HepG2 (cell line): ENCODE measurements at regions not wholly inside any gene's neighbourhood (a gene's known extent, or its start where the extent isn't known, plus 50 kb on each side); places are given as distances from the start of the nearest gene placed in this dataset.

Experiments
- ATAC-seq: fragments of 200-7000 bp; cut with Tn5 transposase; 3 replicates; pipeline ENCODE4 v1.9.1; 2020; ENCODE audit warnings: mild to moderate bottlenecking, moderate library complexity
- BruUV-seq: library from RNA; stranded (reverse); fragments of 400-500 nt; replicated peaks from 2 replicates; lab custom pipeline; 2021; lab: Mats Ljungman, UMichigan
- CTCF ChIA-PET: fragments of 300-600 bp; formaldehyde crosslinking; extraction: SDS; loops from one replicate; lab custom pipeline; 2021; ENCODE audit warnings: low total read pairs, inconsistent platforms, low intra/inter-chr PET ratio; lab: Yijun Ruan, JAX
- POLR2A ChIA-PET: fragments of 350-600 bp; sonication (Branson Sonifier 250); formaldehyde crosslinking; loops from one replicate; lab custom pipeline; 2020; ENCODE audit warnings: antibody characterized with exemption, inconsistent platforms; lab: Yijun Ruan, JAX
- DNase-seq: peaks from one replicate; pipeline ENCODE4 v3.0.0-alpha.2; 2015; ENCODE audit warnings: low spot score
- FAIRE-seq: peaks from 3 replicates; lab custom pipeline; 2011; peaks lifted over from hg19 to GRCh38; lab: Jason Lieb, UNC
- H2AFZ ChIP-seq: one replicate; pipeline ENCODE4 v1.6.1; 2011; ENCODE audit warnings: low read length, inconsistent platforms
- H3K27ac ChIP-seq: fragments of 300-600 bp; 3 replicates; pipeline ENCODE4 v1.8.0; 2011; ENCODE audit warnings: mixed run types, mild to moderate bottlenecking, mixed read lengths, low read length, inconsistent platforms; ENCODE audit not compliant: insufficient read depth; ENCODE audit errors: extremely low read length
- H3K27me3 ChIP-seq, 2 experiments: fragments of 200-600 bp in 1 of 2; 2 replicates in 1 of 2; 3 replicates in 1 of 2; pipeline versions ENCODE4 v1.6.0 to v1.8.0; 2011; ENCODE audit warnings: low read length in 2 of 2, mild to moderate bottlenecking in 2 of 2, moderate library complexity in 2 of 2, inconsistent platforms in 1 of 2; ENCODE audit not compliant: insufficient read depth in 2 of 2, control insufficient read depth in 1 of 2
- H3K36me3 ChIP-seq, 2 experiments: fragments of 200-600 bp in 1 of 2; replicated peaks in 1 of 2; 2 replicates in 1 of 2; 3 replicates in 1 of 2; pipeline versions ENCODE4 v1.5.1 to v1.8.0; 2011; ENCODE audit warnings: low read length in 2 of 2, inconsistent platforms in 1 of 2; ENCODE audit not compliant: insufficient read depth in 2 of 2, control insufficient read depth in 1 of 2
- H3K4me1 ChIP-seq: 2 replicates; pipeline ENCODE4 v1.5.1; 2012; ENCODE audit warnings: low read length, inconsistent platforms; ENCODE audit not compliant: insufficient read depth
- H3K4me2 ChIP-seq: 2 replicates; pipeline ENCODE4 v1.6.0; 2011; ENCODE audit warnings: low read depth, low read length, inconsistent platforms
- H3K4me3 ChIP-seq, 3 experiments: fragments of 200-600 bp in 1 of 3; sonication (generic), shearing (Covaris generic) in 1 of 3; replicated peaks in 1 of 3; 2 replicates each; pipeline ENCODE4 v1.5.1; 2011 to 2016; ENCODE audit warnings: low read length in 3 of 3, inconsistent platforms in 2 of 3, low read depth in 2 of 3, mild to moderate bottlenecking in 2 of 3, control low read depth in 1 of 3, mixed read lengths in 1 of 3; ENCODE audit not compliant: insufficient read depth in 1 of 3
- H3K79me2 ChIP-seq: one replicate; pipeline ENCODE4 v1.6.1; 2011; ENCODE audit warnings: low read length, inconsistent platforms; ENCODE audit not compliant: insufficient read depth
- H3K9ac ChIP-seq: 2 replicates; pipeline ENCODE4 v1.6.0; 2011; ENCODE audit warnings: mild to moderate bottlenecking, low read depth, low read length, inconsistent platforms; ENCODE audit not compliant: insufficient read depth
- H3K9me3 ChIP-seq: 2 replicates; pipeline ENCODE4 v1.5.1; 2012; ENCODE audit warnings: mild to moderate bottlenecking, low read length
- H4K20me1 ChIP-seq: 2 replicates; pipeline ENCODE4 v1.6.0; 2011; ENCODE audit warnings: inconsistent platforms, mild to moderate bottlenecking, low read length, moderate library complexity; ENCODE audit not compliant: insufficient read depth
- AGO1 ChIP-seq: fragments of 200-400 bp; formaldehyde crosslinking; IDR thresholded peaks from 2 replicates; pipeline ENCODE4 v1.6.1; 2017; ENCODE audit warnings: mild to moderate bottlenecking, low read depth, low read length, moderate library complexity; ENCODE audit not compliant: poor library complexity, severe bottlenecking
- CENPX ChIP-seq: sonication (generic); formaldehyde crosslinking; IDR thresholded peaks from 2 replicates; pipeline ENCODE4 v1.9.0; 2021; ENCODE audit warnings: mild to moderate bottlenecking, missing genetic modification reagents, moderate library complexity
- ELF3 ChIP-seq: IDR thresholded peaks from 2 replicates; pipeline ENCODE4 v1.6.1; 2016; ENCODE audit warnings: missing genetic modification reagents, missing compliant biosample characterization
- FOXK1 ChIP-seq: sonication (generic); formaldehyde crosslinking; IDR thresholded peaks from 2 replicates; pipeline ENCODE4 v1.4.0; 2020; ENCODE audit warnings: low read depth, missing genetic modification reagents, borderline replicate concordance
- HOXA3 ChIP-seq: sonication (generic); formaldehyde crosslinking; IDR thresholded peaks from 2 replicates; pipeline ENCODE4 v1.5.0; 2020; ENCODE audit warnings: missing genetic modification reagents
- IRF9 ChIP-seq: sonication (generic); formaldehyde crosslinking; IDR thresholded peaks from 2 replicates; pipeline ENCODE4 v1.8.0; 2022; ENCODE audit warnings: missing genetic modification reagents, mild to moderate bottlenecking, borderline replicate concordance
- NAIF1 ChIP-seq: sonication (generic); formaldehyde crosslinking; IDR thresholded peaks from 2 replicates; pipeline ENCODE4 v1.5.0; 2020; ENCODE audit warnings: mild to moderate bottlenecking, missing genetic modification reagents, borderline replicate concordance
- NPAS2 ChIP-seq: sonication (generic); formaldehyde crosslinking; IDR thresholded peaks from 2 replicates; pipeline ENCODE4 v1.8.0; 2022; ENCODE audit warnings: mild to moderate bottlenecking, missing genetic modification reagents, borderline replicate concordance
- SCMH1 ChIP-seq: sonication (generic); formaldehyde crosslinking; IDR thresholded peaks from 2 replicates; pipeline ENCODE4 v1.9.0; 2021; ENCODE audit warnings: missing genetic modification reagents, mild to moderate bottlenecking, borderline replicate concordance
- SSRP1 ChIP-seq: IDR thresholded peaks from 2 replicates; pipeline ENCODE4 v1.6.1; 2016; ENCODE audit warnings: control low read depth
- TBX3 ChIP-seq: fragments of 450-650 bp; IDR thresholded peaks from 2 replicates; pipeline ENCODE4 v1.6.1; 2017; ENCODE audit warnings: antibody characterized with exemption, mild to moderate bottlenecking, inconsistent platforms, borderline replicate concordance
- ZHX1 ChIP-seq: sonication (generic); formaldehyde crosslinking; IDR thresholded peaks from 2 replicates; pipeline ENCODE4 v1.8.1; 2022; ENCODE audit warnings: low read depth, mild to moderate bottlenecking, missing genetic modification reagents
- ZNF337 ChIP-seq: sonication (generic); formaldehyde crosslinking; IDR thresholded peaks from 2 replicates; pipeline ENCODE4 v1.5.1; 2020; ENCODE audit warnings: missing genetic modification reagents, low read depth, mild to moderate bottlenecking, borderline replicate concordance
- ZNF639 ChIP-seq: conservative IDR thresholded peaks from 2 replicates; pipeline ENCODE4 v1.6.1; 2018; ENCODE audit warnings: missing genetic modification reagents
- ZNF691 ChIP-seq: sonication (generic); formaldehyde crosslinking; IDR thresholded peaks from 2 replicates; pipeline ENCODE4 v1.4.0; 2020; ENCODE audit warnings: missing genetic modification reagents, low read depth, mild to moderate bottlenecking, borderline replicate concordance
- ZNF768 ChIP-seq: sonication (generic); formaldehyde crosslinking; IDR thresholded peaks from 2 replicates; pipeline ENCODE4 v1.4.0; 2020; ENCODE audit warnings: missing genetic modification reagents
- ZNF776 ChIP-seq: sonication (generic); formaldehyde crosslinking; IDR thresholded peaks from 2 replicates; pipeline ENCODE4 v1.4.0; 2020; ENCODE audit warnings: mild to moderate bottlenecking, missing genetic modification reagents
- ZNF891 ChIP-seq: sonication (generic); formaldehyde crosslinking; IDR thresholded peaks from 2 replicates; pipeline ENCODE4 v1.5.0; 2020; ENCODE audit warnings: mild to moderate bottlenecking, missing genetic modification reagents
- WGBS: methylation state at CpG from one replicate; pipeline ENCODE4 v1.1.6; 2017; ENCODE audit warnings: low lambda C conversion rate; 5-methylcytosine and 5-hydroxymethylcytosine counted together
- in situ Hi-C: cut with HindIII; loops from 2 replicates; pipeline ENCODE4 v1.10.0; 2017; ENCODE audit warnings: low pct_unique_long_range_greater_than_20kb; ENCODE audit not compliant: extremely low pct_ligation_motif_present
- intact Hi-C: fragments of 100-400 bp; cut with micrococcal nuclease; formaldehyde crosslinking; loops from one replicate; pipeline ENCODE4 v1.10.0; 2022; ENCODE audit not compliant: unreplicated experiment

- in situ Hi-C loops = no loop called here
- Histone ChIP-seq H3K27me3 (no peaks in the 10 kb centered on the region; a peak in 1 of 5 replicates), H3K27ac (peak overlapping the region; percentile 84), H3K79me2 (peaks cover 21% of the 10 kb centered on the region), H3K4me2 (peak overlapping the region; percentile 99), H4K20me1 (no peaks in the 10 kb centered on the region), H3K9ac (peak overlapping the region; percentile 26), H3K4me3 (peak overlapping the region in 1 of 3 experiments; percentile 4; a peak in 1 of 6 replicates), H3K4me1 (peaks cover 93% of the 10 kb centered on the region), H3K9me3 (no peaks in the 10 kb centered on the region), H2AFZ (no peak overlapping the region), H3K36me3 (no peaks in the 10 kb centered on the region)
- ChIA-PET CTCF (no interaction called here), POLR2A (interaction anchor here (1.2 to 8.4 kb wide), 7 partner anchors 9 to 498 kb away, joined by 3 to 354 read pairs (median 37); partner anchors contain the start of gene ID2)
- 43% methylated on average over 8 of the region's 11 CpGs for WGBS
- no TSS peak for BruUV-seq
- intact Hi-C loops = loop anchor here (10.0 kb wide), 1 partner anchor 209 kb away; no protein-coding TSS in a partner anchor
- ATAC-seq = no peak
- no peak for FAIRE-seq
- no peak for DNase-seq
- no peak for TF ChIP-seq NPAS2 (CRISPR knock-in tag)
- no peak for TF ChIP-seq SSRP1 (CRISPR knock-in tag)
- peak; percentile 4; the same call in 1 of the 2 replicates for TF ChIP-seq ZNF891
- no peak for TF ChIP-seq ELF3 (CRISPR knock-in tag)
- peak; percentile 27; the same call in 1 of the 2 replicates for TF ChIP-seq ZNF768 (CRISPR knock-in tag)
- TF ChIP-seq ZNF691 = no peak
- no peak for TF ChIP-seq HOXA3 (CRISPR knock-in tag)
- TF ChIP-seq TBX3 = no peak
- TF ChIP-seq CENPX = no peak
- no peak for TF ChIP-seq IRF9 (CRISPR knock-in tag)
- 0 out of 2 replicates have a peak, but pooled peaks have one; percentile 4 for TF ChIP-seq ZHX1
- TF ChIP-seq ZNF337 (CRISPR knock-in tag) = no peak
- TF ChIP-seq FOXK1 = no peak
- TF ChIP-seq SCMH1 (CRISPR knock-in tag) = no peak
- no peak for TF ChIP-seq ZNF776 (CRISPR knock-in tag)
- TF ChIP-seq ZNF639 (CRISPR knock-in tag) = no peak
- no peak for TF ChIP-seq AGO1
- TF ChIP-seq NAIF1 = no peak
Observed at GRCh38 chr2:8623958-8624591, 57.8 kb upstream of the ID2 start.
